GM12891 (cell line): ENCODE measurements at regions not wholly inside any gene's neighbourhood (a gene's known extent, or its start where the extent isn't known, plus 50 kb on each side); places are given as distances from the start of the nearest gene placed in this dataset.

Experiments used
- DNase-seq: peaks from one replicate; pipeline ENCODE4 v3.0.0; 2011; ENCODE audit warnings: low spot score; ENCODE audit not compliant: insufficient read length
- FAIRE-seq: peaks from 2 replicates; lab custom pipeline; 2011; peaks lifted over from hg19 to GRCh38; lab: Jason Lieb, UNC
- PAX5 ChIP-seq: IDR thresholded peaks from 2 replicates; pipeline ENCODE4 v1.6.1; 2011; ENCODE audit warnings: low read length, moderate library complexity, mild to moderate bottlenecking; ENCODE audit not compliant: insufficient read depth, severe bottlenecking
- POLR2A ChIP-seq: IDR thresholded peaks from 2 replicates; pipeline ENCODE4 v1.6.1; 2011; ENCODE audit warnings: low read depth, low read length, control low read depth
- POLR2AphosphoS5 ChIP-seq: IDR thresholded peaks from 2 replicates; pipeline ENCODE4 v1.6.1; 2011; ENCODE audit warnings: low read depth, low read length, control low read depth
- POU2F2 ChIP-seq: IDR thresholded peaks from 2 replicates; pipeline ENCODE4 v1.6.1; 2011; ENCODE audit warnings: low read depth, mild to moderate bottlenecking, control low read depth, low read length, moderate library complexity
- SPI1 ChIP-seq: IDR thresholded peaks from 2 replicates; pipeline ENCODE4 v1.6.1; 2011; ENCODE audit warnings: low read depth, low read length, control low read depth
- TAF1 ChIP-seq: IDR thresholded peaks from 2 replicates; pipeline ENCODE4 v1.6.1; 2011; ENCODE audit warnings: low read depth, low read length, control low read depth

- TF ChIP-seq POU2F2: no peak
- no peak for TF ChIP-seq PAX5
- TF ChIP-seq POLR2AphosphoS5: no peak
- TF ChIP-seq POLR2A: no peak
- no peak for TF ChIP-seq TAF1
- no peak for TF ChIP-seq SPI1
- DNase-seq: no peak
- no peak for FAIRE-seq
These were observed 181.0 kb downstream of the TRIM27 start for GRCh38 chr6:28742668-28743270.

GRCh38 chr6:28743271-28743789, 180.5 kb downstream of the TRIM27 start:
- DNase-seq (no peak), FAIRE-seq (no peak)
- TF ChIP-seq SPI1: no peak
- no peak for TF ChIP-seq TAF1
- no peak for TF ChIP-seq POU2F2
- no peak for TF ChIP-seq PAX5
- TF ChIP-seq POLR2AphosphoS5: no peak
- no peak for TF ChIP-seq POLR2A

- DNase-seq: no peak
These were observed 176.6 kb downstream of the TRIM27 start for GRCh38 chr6:28747083-28747630.

GRCh38 chr6:28747631-28748157, 176.1 kb downstream of the TRIM27 start:
- FAIRE-seq (no peak), DNase-seq (no peak)
- no peak for TF ChIP-seq SPI1
- TF ChIP-seq POLR2AphosphoS5: no peak
- no peak for TF ChIP-seq POU2F2
- no peak for TF ChIP-seq TAF1
- TF ChIP-seq POLR2A: no peak
- no peak for TF ChIP-seq PAX5

More at GRCh38 chr6:28747083-28747630, 176.6 kb downstream of the TRIM27 start:
- no peak for FAIRE-seq
- TF ChIP-seq POU2F2: no peak
- no peak for TF ChIP-seq POLR2A
- no peak for TF ChIP-seq PAX5
- no peak for TF ChIP-seq TAF1
- TF ChIP-seq POLR2AphosphoS5: no peak
- no peak for TF ChIP-seq SPI1

GRCh38 chr6:28748192-28748591, 175.6 kb downstream of the TRIM27 start:
- FAIRE-seq (no peak), DNase-seq (no peak)
- TF ChIP-seq POLR2AphosphoS5 (no peak), POLR2A (no peak), SPI1 (no peak), PAX5 (no peak), TAF1 (no peak), POU2F2 (no peak)

- DNase-seq: no peak
- no peak for TF ChIP-seq PAX5
- no peak for TF ChIP-seq POLR2AphosphoS5
- no peak for TF ChIP-seq SPI1
- TF ChIP-seq POU2F2: no peak
- no peak for TF ChIP-seq TAF1
- no peak for TF ChIP-seq POLR2A
- no peak for FAIRE-seq
These were observed 172.8 kb downstream of the TRIM27 start for GRCh38 chr6:28750926-28751458.

- DNase-seq (no peak), FAIRE-seq (no peak)
- TF ChIP-seq POLR2AphosphoS5: no peak
- no peak for TF ChIP-seq SPI1
- TF ChIP-seq TAF1: no peak
- no peak for TF ChIP-seq PAX5
- TF ChIP-seq POLR2A: no peak
- no peak for TF ChIP-seq POU2F2
These were observed 172.3 kb downstream of the TRIM27 start for GRCh38 chr6:28751514-28751913.

- no peak for FAIRE-seq
- DNase-seq: no peak
- no peak for TF ChIP-seq TAF1
- no peak for TF ChIP-seq POU2F2
- no peak for TF ChIP-seq SPI1
These were observed 171.8 kb downstream of the TRIM27 start for GRCh38 chr6:28751963-28752350.

GRCh38 chr6:28757429-28758045, 166.2 kb downstream of the TRIM27 start:
- no peak for DNase-seq
- no peak for FAIRE-seq
- no peak for TF ChIP-seq SPI1
- no peak for TF ChIP-seq TAF1
- no peak for TF ChIP-seq POLR2A
- TF ChIP-seq POU2F2: no peak
- TF ChIP-seq PAX5: no peak
- no peak for TF ChIP-seq POLR2AphosphoS5
